ENCODE measurements at regions not wholly inside any gene's neighbourhood (a gene's known extent, or its start where the extent isn't known, plus 50 kb on each side); places are given as distances from the start of the nearest gene placed in this dataset.
"Not testable (repeated sequence)": the region's sequence is repeated elsewhere in the genome, so short reads cannot be mapped to it uniquely, and the experiment has no call there.

GRCh38 chr16:7792346-7792745 lies 459.7 kb downstream of the RBFOX1 start:
- no peak overlapping the region for H3K27ac ChIP-seq
- WGBS, result 77% methylated on average over 4 of the region's 4 CpGs
- no peak for DNase-seq (ENCODE audit: low spot score)
- H3K4me1 ChIP-seq (replicated peaks), result no peaks in the 10 kb centered on the region
- TF ChIP-seq POLR2AphosphoS5 (IDR thresholded peaks at IDR 0.05), result no peak
- no peak for TF ChIP-seq POLR2A (IDR thresholded peaks at IDR 0.05)
- TF ChIP-seq, protein P1, sequence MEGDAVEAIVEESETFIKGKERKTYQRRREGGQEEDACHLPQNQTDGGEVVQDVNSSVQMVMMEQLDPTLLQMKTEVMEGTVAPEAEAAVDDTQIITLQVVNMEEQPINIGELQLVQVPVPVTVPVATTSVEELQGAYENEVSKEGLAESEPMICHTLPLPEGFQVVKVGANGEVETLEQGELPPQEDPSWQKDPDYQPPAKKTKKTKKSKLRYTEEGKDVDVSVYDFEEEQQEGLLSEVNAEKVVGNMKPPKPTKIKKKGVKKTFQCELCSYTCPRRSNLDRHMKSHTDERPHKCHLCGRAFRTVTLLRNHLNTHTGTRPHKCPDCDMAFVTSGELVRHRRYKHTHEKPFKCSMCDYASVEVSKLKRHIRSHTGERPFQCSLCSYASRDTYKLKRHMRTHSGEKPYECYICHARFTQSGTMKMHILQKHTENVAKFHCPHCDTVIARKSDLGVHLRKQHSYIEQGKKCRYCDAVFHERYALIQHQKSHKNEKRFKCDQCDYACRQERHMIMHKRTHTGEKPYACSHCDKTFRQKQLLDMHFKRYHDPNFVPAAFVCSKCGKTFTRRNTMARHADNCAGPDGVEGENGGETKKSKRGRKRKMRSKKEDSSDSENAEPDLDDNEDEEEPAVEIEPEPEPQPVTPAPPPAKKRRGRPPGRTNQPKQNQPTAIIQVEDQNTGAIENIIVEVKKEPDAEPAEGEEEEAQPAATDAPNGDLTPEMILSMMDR (IDR thresholded peaks at IDR 0.05), result no peak
- no peaks in the 10 kb centered on the region for H3K27me3 ChIP-seq (replicated peaks; ENCODE audit: insufficient read depth)
- H3K4me3 ChIP-seq, result no peak overlapping the region
- H3K9me3 ChIP-seq, result no peaks in the 10 kb centered on the region
- H3K36me3 ChIP-seq, result no peaks in the 10 kb centered on the region
- intact Hi-C loops (cut with DNase I), result no loop called here

- no peak for TF ChIP-seq POLR2AphosphoS5 (IDR thresholded peaks at IDR 0.05)
- TF ChIP-seq POLR2A (IDR thresholded peaks at IDR 0.05), result no peak
- TF ChIP-seq, protein P1 (IDR thresholded peaks at IDR 0.05), result no peak
- 74% methylated on average over 10 of the region's 10 CpGs for WGBS
- H3K9me3 ChIP-seq, result no peaks in the 10 kb centered on the region
- H3K4me3 ChIP-seq, result no peak overlapping the region
- no peaks in the 10 kb centered on the region for H3K27me3 ChIP-seq (replicated peaks; ENCODE audit: insufficient read depth)
- DNase-seq (ENCODE audit: low spot score), result no peak
- no peaks in the 10 kb centered on the region for H3K36me3 ChIP-seq
- no peaks in the 10 kb centered on the region for H3K4me1 ChIP-seq (replicated peaks)
- no peak overlapping the region for H3K27ac ChIP-seq
- intact Hi-C loops (cut with DNase I), result no loop called here
Observed at GRCh38 chr16:7791028-7791590, 458.5 kb downstream of the RBFOX1 start.

DNA sequence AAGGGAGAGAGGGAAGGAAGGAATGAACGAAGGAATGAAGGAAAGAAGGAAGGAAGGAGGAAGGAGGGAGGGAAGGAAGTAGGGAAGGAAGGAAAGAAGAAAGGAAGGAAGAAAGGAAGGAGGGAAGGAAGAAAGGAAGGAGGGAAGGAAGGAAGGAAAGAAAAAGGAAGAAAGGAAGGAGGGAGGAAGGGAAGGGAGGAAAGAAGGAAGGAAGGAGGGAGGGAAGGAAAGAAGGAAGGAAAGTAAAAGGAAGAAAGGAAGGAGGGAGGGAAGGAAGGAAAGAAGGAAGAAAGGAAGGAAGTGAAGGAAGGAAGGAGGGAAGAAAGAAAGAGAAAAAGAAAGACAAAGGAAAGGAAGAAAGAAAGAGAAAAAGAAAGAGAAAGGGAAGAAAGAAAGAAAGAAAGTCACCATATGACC lies 442.4 kb downstream of the RBFOX1 start:
- H3K27me3 ChIP-seq (replicated peaks; ENCODE audit: insufficient read depth), result no peaks in the 10 kb centered on the region
- no peaks in the 10 kb centered on the region for H3K36me3 ChIP-seq
- no peak for DNase-seq (ENCODE audit: low spot score)
- no peak overlapping the region for H3K4me3 ChIP-seq
- H3K4me1 ChIP-seq (replicated peaks), result no peaks in the 10 kb centered on the region
- TF ChIP-seq POLR2AphosphoS5 (IDR thresholded peaks at IDR 0.05) (no peak), POLR2A (IDR thresholded peaks at IDR 0.05) (no peak)
- TF ChIP-seq, protein P1 (IDR thresholded peaks at IDR 0.05), result no peak
- H3K27ac ChIP-seq, result no peak overlapping the region
- intact Hi-C loops (cut with DNase I), result no loop called here
- H3K9me3 ChIP-seq, result no peaks in the 10 kb centered on the region
- 89% methylated on average over 1 of the region's 1 CpG for WGBS

DNA sequence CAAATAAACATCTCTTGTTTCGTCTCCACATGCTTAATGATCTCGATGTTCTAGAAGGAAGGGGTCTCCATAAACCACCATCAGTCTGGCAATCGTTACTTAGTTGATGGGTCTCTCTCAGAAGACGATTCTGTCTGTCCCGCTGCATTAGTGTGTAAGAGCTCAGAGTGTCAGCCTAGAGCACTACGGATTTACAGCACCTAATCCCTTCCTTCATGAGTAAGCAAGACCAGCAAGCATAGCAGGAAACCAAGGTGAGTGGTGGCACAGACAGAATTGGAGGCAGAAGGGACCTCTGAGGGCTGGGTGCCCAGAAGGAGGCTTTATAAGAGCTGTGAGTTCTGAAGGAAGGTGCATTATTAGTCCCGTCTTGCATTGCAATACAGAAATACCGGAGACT lies 440.1 kb downstream of the RBFOX1 start:
- 72% methylated on average over 8 of the region's 8 CpGs for WGBS
- H3K4me1 ChIP-seq (replicated peaks), result no peaks in the 10 kb centered on the region
- H3K36me3 ChIP-seq, result no peaks in the 10 kb centered on the region
- intact Hi-C loops (cut with DNase I), result no loop called here
- no peaks in the 10 kb centered on the region for H3K9me3 ChIP-seq
- H3K4me3 ChIP-seq, result no peak overlapping the region
- H3K27me3 ChIP-seq (replicated peaks; ENCODE audit: insufficient read depth), result no peaks in the 10 kb centered on the region
- TF ChIP-seq POLR2AphosphoS5 (IDR thresholded peaks at IDR 0.05), result no peak
- TF ChIP-seq, protein P1 (IDR thresholded peaks at IDR 0.05), result no peak
- TF ChIP-seq POLR2A (IDR thresholded peaks at IDR 0.05), result no peak
- no peak overlapping the region for H3K27ac ChIP-seq
- no peak for DNase-seq (ENCODE audit: low spot score)

- DNase-seq (ENCODE audit: low spot score); H3K4me1 ChIP-seq (replicated peaks); intact Hi-C loops (cut with DNase I); H3K4me3 ChIP-seq; H3K36me3 ChIP-seq; H3K27ac ChIP-seq; H3K9me3 ChIP-seq; H3K27me3 ChIP-seq (replicated peaks; ENCODE audit: insufficient read depth): not testable (repeated sequence)
- WGBS, result 92% methylated on average over 6 of the region's 6 CpGs
Observed at GRCh38 chr16:7769091-7769490, 436.4 kb downstream of the RBFOX1 start.
